BLaER1 (cell line): ENCODE measurements at regions not wholly inside any gene's neighbourhood (a gene's known extent, or its start where the extent isn't known, plus 50 kb on each side); places are given as distances from the start of the nearest gene placed in this dataset.
"Not testable (repeated sequence)": the region's sequence is repeated elsewhere in the genome, so short reads cannot be mapped to it uniquely, and the experiment has no call there.

Source experiments
- H3K27ac ChIP-seq: shearing (Covaris generic); formaldehyde crosslinking; 2 replicates; pipeline ENCODE4 v1.8.1; 2022
- H3K27me3 ChIP-seq: shearing (Covaris generic); formaldehyde crosslinking; 2 replicates; pipeline ENCODE4 v1.8.1; 2022
- H3K36me3 ChIP-seq: shearing (Covaris generic); formaldehyde crosslinking; 2 replicates; pipeline ENCODE4 v1.8.1; 2022
- H3K4me1 ChIP-seq: shearing (Covaris generic); formaldehyde crosslinking; 2 replicates; pipeline ENCODE4 v1.8.1; 2022
- H3K4me2 ChIP-seq: shearing (Covaris generic); formaldehyde crosslinking; 2 replicates; pipeline ENCODE4 v1.8.1; 2022
- H3K4me3 ChIP-seq: shearing (Covaris generic); formaldehyde crosslinking; 2 replicates; pipeline ENCODE4 v1.8.1; 2022
- H3K9ac ChIP-seq: shearing (Covaris generic); formaldehyde crosslinking; 2 replicates; pipeline ENCODE4 v1.8.1; 2022
- H3K9me3 ChIP-seq: shearing (Covaris generic); formaldehyde crosslinking; 2 replicates; pipeline ENCODE4 v1.8.1; 2022
- H4K20me1 ChIP-seq: shearing (Covaris generic); formaldehyde crosslinking; 2 replicates; pipeline ENCODE4 v1.8.1; 2022
- Cebpa-rat ChIP-seq: shearing (Covaris generic); IDR thresholded peaks from 2 replicates; pipeline ENCODE4 v1.8.1; 2022

DNA sequence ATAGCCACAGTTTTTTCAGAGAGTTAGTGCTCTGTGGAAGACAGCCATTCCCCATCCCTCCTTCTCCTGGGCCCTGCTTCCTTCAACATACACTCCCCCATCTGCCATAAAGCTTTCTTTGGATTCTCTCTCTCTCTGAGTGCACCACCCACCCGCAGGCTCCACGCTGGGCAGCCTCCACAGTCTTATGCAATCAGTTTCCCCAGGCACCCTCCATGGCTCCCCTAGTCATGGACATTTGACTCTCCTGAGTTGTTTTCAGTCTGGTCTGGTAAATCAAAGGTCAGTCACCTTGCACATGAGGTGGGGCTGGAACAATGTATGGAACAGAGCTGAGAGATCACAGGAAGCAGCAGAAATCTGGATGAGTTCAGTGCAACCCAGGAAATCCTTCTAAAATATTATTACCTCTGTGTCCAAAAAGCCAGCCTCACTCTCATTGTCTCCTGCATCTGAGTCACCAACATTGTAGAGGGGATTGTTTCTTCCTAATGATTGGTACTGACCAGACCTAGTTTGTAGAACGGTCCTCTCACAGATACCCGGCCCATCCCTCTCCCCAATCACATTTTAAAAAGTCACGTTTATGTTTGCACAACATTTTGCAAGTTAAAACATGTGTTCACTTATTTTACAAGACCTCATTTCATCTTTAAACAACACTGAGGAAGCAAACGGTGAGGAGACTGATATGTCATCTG, 70.1 kb downstream of the CYCS start:
- H3K36me3 ChIP-seq = no peaks in the 10 kb centered on the region
- no peaks in the 10 kb centered on the region for H4K20me1 ChIP-seq
- no peak overlapping the region for H3K4me3 ChIP-seq
- no peak overlapping the region for H3K4me2 ChIP-seq
- H3K9me3 ChIP-seq = no peaks in the 10 kb centered on the region
- TF ChIP-seq Cebpa-rat = no peak
- no peaks in the 10 kb centered on the region for H3K27me3 ChIP-seq
- H3K4me1 ChIP-seq = no peaks in the 10 kb centered on the region
- no peak overlapping the region for H3K9ac ChIP-seq
- no peak overlapping the region for H3K27ac ChIP-seq

DNA sequence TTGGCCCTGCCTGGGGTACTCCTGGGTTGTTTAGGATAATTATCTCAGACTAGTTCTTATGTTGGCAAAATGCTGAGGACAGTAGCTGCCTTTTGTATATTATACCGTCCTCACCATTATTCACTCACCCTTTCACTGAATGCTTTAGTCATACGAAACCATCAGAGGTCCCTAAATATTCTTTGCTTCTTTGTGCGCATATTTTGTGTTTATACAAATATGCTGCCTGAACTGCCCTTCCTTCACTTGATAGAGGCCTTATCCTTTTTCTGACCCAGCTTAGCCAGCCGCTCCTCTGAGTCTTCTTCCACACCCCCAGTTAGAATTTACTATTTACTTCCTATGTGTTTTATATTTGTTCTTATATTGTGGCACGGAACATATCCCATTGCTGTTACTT, 70.2 kb upstream of the OSBPL3 start:
- Histone ChIP-seq H3K9me3 (no peaks in the 10 kb centered on the region), H3K36me3 (no peaks in the 10 kb centered on the region)

DNA sequence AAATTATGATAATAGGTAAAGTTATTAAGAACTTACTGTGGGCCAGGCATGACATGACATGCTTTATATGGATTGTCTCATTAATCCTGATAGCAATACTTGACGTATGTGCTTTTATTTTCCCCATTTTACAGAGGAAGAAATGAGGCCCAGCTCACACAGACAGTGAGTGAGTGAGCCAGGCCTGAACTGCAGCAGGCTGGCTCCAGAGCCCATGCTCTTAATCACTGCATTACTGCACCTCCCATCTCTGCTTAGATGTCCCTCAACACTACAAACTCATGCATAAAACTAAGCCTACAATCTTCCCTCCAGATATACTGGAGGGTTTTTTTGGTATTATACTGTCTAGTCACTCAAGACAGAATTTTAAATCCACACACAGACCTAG, 68.5 kb upstream of the OSBPL3 start:
- H3K4me3 ChIP-seq = no peak overlapping the region
- H3K9ac ChIP-seq = no peak overlapping the region
- H3K27ac ChIP-seq = no peak overlapping the region
- no peaks in the 10 kb centered on the region for H4K20me1 ChIP-seq
- H3K4me1 ChIP-seq = no peaks in the 10 kb centered on the region
- no peaks in the 10 kb centered on the region for H3K36me3 ChIP-seq
- H3K9me3 ChIP-seq = no peaks in the 10 kb centered on the region
- TF ChIP-seq Cebpa-rat = no peak
- H3K27me3 ChIP-seq = no peaks in the 10 kb centered on the region
- H3K4me2 ChIP-seq = no peak overlapping the region

More for the DNA sequence above, 70.2 kb upstream of the OSBPL3 start:
- Histone ChIP-seq H3K4me2 (no peak overlapping the region), H3K4me3 (no peak overlapping the region), H3K4me1 (no peaks in the 10 kb centered on the region), H4K20me1 (no peaks in the 10 kb centered on the region), H3K27me3 (no peaks in the 10 kb centered on the region), H3K27ac (no peak overlapping the region), H3K9ac (no peak overlapping the region)
- no peak for TF ChIP-seq Cebpa-rat

GRCh38 chr7:25047571-25048443, 67.8 kb upstream of the OSBPL3 start:
- not testable (repeated sequence) for H3K4me2 ChIP-seq, H3K27ac ChIP-seq, H3K4me3 ChIP-seq

GRCh38 chr7:25037325-25037724, 57.3 kb upstream of the OSBPL3 start:
- no peaks in the 10 kb centered on the region for H3K27me3 ChIP-seq
- H3K27ac ChIP-seq = no peak overlapping the region
- no peak for TF ChIP-seq Cebpa-rat
- no peaks in the 10 kb centered on the region for H3K36me3 ChIP-seq
- H3K4me2 ChIP-seq = no peak overlapping the region
- H3K4me1 ChIP-seq = no peaks in the 10 kb centered on the region
- H3K4me3 ChIP-seq = no peak overlapping the region
- no peaks in the 10 kb centered on the region for H4K20me1 ChIP-seq
- H3K9me3 ChIP-seq = peaks cover 22% of the 10 kb centered on the region
- H3K9ac ChIP-seq = no peak overlapping the region

More at GRCh38 chr7:25047571-25048443, 67.8 kb upstream of the OSBPL3 start:
- H3K9me3 ChIP-seq, H4K20me1 ChIP-seq, H3K9ac ChIP-seq, H3K27me3 ChIP-seq, H3K36me3 ChIP-seq, H3K4me1 ChIP-seq: not testable (repeated sequence)

DNA sequence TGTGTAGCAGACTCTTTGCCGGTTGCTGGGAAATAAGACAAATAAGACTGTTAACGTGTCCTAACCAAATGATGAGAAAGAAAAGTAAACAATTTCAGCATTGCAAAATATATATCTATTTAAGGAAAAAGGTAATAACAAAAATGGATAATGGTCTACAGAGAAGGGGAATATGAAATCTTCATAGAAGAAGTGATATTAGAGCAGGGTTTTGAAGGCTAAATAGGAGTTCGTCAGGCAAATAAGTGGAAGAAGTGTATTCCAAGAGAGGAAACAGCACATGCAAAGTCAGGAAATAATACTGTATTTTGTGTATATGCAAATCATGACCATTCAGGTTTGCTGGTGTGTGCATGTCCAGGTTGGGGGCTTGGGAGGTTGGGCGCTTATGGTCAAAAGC, 55.3 kb upstream of the OSBPL3 start:
- H3K4me1 ChIP-seq = no peaks in the 10 kb centered on the region
- H3K4me3 ChIP-seq = no peak overlapping the region
- no peaks in the 10 kb centered on the region for H3K36me3 ChIP-seq
- H3K9ac ChIP-seq = no peak overlapping the region
- no peaks in the 10 kb centered on the region for H3K27me3 ChIP-seq
- no peak for TF ChIP-seq Cebpa-rat
- H3K9me3 ChIP-seq = peaks cover 22% of the 10 kb centered on the region
- no peak overlapping the region for H3K4me2 ChIP-seq
- no peaks in the 10 kb centered on the region for H4K20me1 ChIP-seq
- H3K27ac ChIP-seq = no peak overlapping the region

- peaks cover 22% of the 10 kb centered on the region for H3K9me3 ChIP-seq
- H3K27ac ChIP-seq = no peak overlapping the region
- no peaks in the 10 kb centered on the region for H3K4me1 ChIP-seq
- no peak overlapping the region for H3K4me2 ChIP-seq
- TF ChIP-seq Cebpa-rat = no peak
- H3K36me3 ChIP-seq = no peaks in the 10 kb centered on the region
- H4K20me1 ChIP-seq = no peaks in the 10 kb centered on the region
- H3K27me3 ChIP-seq = no peaks in the 10 kb centered on the region
- no peak overlapping the region for H3K4me3 ChIP-seq
- H3K9ac ChIP-seq = no peak overlapping the region
Observed at GRCh38 chr7:25034136-25034535, 54.2 kb upstream of the OSBPL3 start.

DNA sequence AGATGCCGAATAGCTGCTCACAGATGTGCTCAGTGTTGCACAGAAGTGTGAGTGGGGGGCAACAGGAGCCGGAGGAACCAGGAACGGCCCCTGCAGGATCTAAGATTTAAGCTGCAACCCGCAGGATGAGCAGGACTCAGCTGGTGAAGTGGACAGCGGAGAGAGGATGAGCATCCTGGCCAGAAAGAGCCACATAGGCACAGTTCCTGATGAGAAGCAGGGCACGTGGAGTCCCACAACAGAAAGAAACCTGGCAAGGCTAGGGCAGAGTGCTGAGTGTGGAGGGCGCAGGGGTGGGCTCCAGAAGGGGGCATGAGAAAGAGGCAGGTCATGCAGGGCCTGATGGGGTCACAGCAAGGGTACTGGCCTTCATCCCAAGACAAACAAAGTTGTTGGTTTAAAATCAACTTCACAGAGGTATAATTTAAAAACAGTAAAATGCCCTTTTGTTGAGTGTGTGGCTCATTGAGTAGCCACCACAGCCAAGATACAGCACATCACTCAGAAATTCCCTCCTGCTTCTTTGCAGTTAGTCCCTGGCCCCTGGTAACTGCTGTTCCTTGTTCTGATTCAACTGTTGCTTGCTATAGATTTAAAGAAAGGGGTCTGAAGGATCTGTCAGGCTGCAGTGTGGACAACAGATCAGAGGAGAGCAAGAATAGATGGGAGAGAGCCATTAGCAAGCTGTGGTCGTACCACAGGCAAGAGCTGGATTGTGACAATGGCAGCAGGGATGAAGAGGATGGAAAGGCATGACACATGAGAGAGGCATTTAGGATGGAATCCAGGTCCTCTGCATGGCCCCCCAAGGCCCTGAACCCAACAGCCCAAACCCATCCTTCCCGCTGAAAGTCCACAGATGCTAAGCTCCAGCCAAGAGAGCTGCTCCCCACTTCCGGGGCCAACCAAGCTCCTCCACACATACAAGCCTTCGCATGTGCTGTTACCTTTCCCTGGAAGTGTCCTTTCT, 53.1 kb upstream of the OSBPL3 start:
- no peaks in the 10 kb centered on the region for H3K36me3 ChIP-seq
- H3K4me2 ChIP-seq = no peak overlapping the region
- TF ChIP-seq Cebpa-rat = no peak
- no peak overlapping the region for H3K9ac ChIP-seq
- H3K4me3 ChIP-seq = no peak overlapping the region
- H4K20me1 ChIP-seq = no peaks in the 10 kb centered on the region
- no peak overlapping the region for H3K27ac ChIP-seq
- H3K27me3 ChIP-seq = no peaks in the 10 kb centered on the region
- no peaks in the 10 kb centered on the region for H3K4me1 ChIP-seq
- peaks cover 22% of the 10 kb centered on the region for H3K9me3 ChIP-seq

GRCh38 chr7:25031432-25031831, 51.5 kb upstream of the OSBPL3 start:
- Histone ChIP-seq H3K4me2 (no peak overlapping the region), H3K4me1 (no peaks in the 10 kb centered on the region), H3K9ac (no peak overlapping the region), H4K20me1 (no peaks in the 10 kb centered on the region), H3K9me3 (peaks cover 15% of the 10 kb centered on the region), H3K27ac (no peak overlapping the region), H3K27me3 (no peaks in the 10 kb centered on the region), H3K36me3 (no peaks in the 10 kb centered on the region), H3K4me3 (no peak overlapping the region)
- no peak for TF ChIP-seq Cebpa-rat

DNA sequence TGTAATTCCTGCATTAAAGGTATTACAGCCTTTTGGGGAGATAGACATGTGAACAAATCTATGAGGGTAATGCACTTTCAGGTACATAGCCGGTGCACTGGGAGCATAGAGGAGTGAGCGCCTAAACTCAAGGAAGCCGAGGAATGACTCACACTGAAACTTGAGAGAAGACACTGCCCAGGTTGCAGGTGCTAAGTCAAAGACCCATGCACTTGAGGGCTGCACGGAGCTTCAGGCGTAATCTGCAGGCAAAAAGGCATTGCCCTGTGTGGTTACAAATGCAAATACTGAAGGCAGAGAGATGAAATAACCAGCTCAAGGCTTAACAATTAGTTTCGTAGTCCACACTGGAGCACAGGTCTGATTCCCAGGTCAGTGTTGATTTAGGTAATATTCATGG, 51.0 kb upstream of the OSBPL3 start:
- H3K27ac ChIP-seq = no peak overlapping the region
- H3K27me3 ChIP-seq = no peaks in the 10 kb centered on the region
- H3K4me2 ChIP-seq = no peak overlapping the region
- H3K4me3 ChIP-seq = no peak overlapping the region
- no peaks in the 10 kb centered on the region for H3K4me1 ChIP-seq
- no peaks in the 10 kb centered on the region for H3K36me3 ChIP-seq
- peaks cover 11% of the 10 kb centered on the region for H3K9me3 ChIP-seq
- no peaks in the 10 kb centered on the region for H4K20me1 ChIP-seq
- no peak for TF ChIP-seq Cebpa-rat
- H3K9ac ChIP-seq = no peak overlapping the region
